ENCODE measurements at regions not wholly inside any gene's neighbourhood (a gene's known extent, or its start where the extent isn't known, plus 50 kb on each side); places are given as distances from the start of the nearest gene placed in this dataset.

GRCh38 chr16:86356804-86357203 is 153.5 kb upstream of the FOXF1 start:
- DNase-seq: no peak

GRCh38 chr16:86357303-86357702 is 153.0 kb upstream of the FOXF1 start:
- DNase-seq: no peak

GRCh38 chr16:86357950-86358349 is 152.4 kb upstream of the FOXF1 start:
- DNase-seq: no peak

- DNase-seq: no peak
Observed at GRCh38 chr16:86359571-86359970, 150.8 kb upstream of the FOXF1 start.

- DNase-seq: no peak
Observed at GRCh38 chr16:86362155-86362849, 148.0 kb upstream of the FOXF1 start.

- DNase-seq: no peak
Observed at GRCh38 chr16:86363057-86363490, 147.3 kb upstream of the FOXF1 start.

GRCh38 chr16:86363836-86364618 is 146.3 kb upstream of the FOXF1 start:
- DNase-seq: no peak

GRCh38 chr16:86364653-86365380 is 145.5 kb upstream of the FOXF1 start:
- DNase-seq: no peak

GRCh38 chr16:86365513-86366273 is 144.6 kb upstream of the FOXF1 start:
- no peak for DNase-seq

GRCh38 chr16:86366481-86366880 is 143.8 kb upstream of the FOXF1 start:
- no peak for DNase-seq

- no peak for DNase-seq
Observed at GRCh38 chr16:86367291-86368072, 142.8 kb upstream of the FOXF1 start.

GRCh38 chr16:86368261-86368660 is 142.1 kb upstream of the FOXF1 start:
- no peak for DNase-seq

- no peak for DNase-seq
Observed at GRCh38 chr16:86370062-86370461, 140.3 kb upstream of the FOXF1 start.

GRCh38 chr16:86371083-86371803 is 139.1 kb upstream of the FOXF1 start:
- no peak for DNase-seq

GRCh38 chr16:86372193-86372592 is 138.1 kb upstream of the FOXF1 start:
- DNase-seq: no peak

- DNase-seq: no peak
Observed at GRCh38 chr16:86373276-86373901, 136.9 kb upstream of the FOXF1 start.

GRCh38 chr16:86374603-86375130 is 135.7 kb upstream of the FOXF1 start:
- DNase-seq: no peak

GRCh38 chr16:86375364-86375763 is 135.0 kb upstream of the FOXF1 start:
- DNase-seq: no peak

GRCh38 chr16:86375851-86376250 is 134.5 kb upstream of the FOXF1 start:
- no peak for DNase-seq

- DNase-seq: no peak
Observed at GRCh38 chr16:86376837-86377236, 133.5 kb upstream of the FOXF1 start.

Data from stimulated activated naive CD4-positive, alpha-beta T cell treated with Interleukin-2 at 50 U/mL for 16 hours (primary cell).